ENCODE measurements at regions not wholly inside any gene's neighbourhood (a gene's known extent, or its start where the extent isn't known, plus 50 kb on each side); places are given as distances from the start of the nearest gene placed in this dataset.

DNA sequence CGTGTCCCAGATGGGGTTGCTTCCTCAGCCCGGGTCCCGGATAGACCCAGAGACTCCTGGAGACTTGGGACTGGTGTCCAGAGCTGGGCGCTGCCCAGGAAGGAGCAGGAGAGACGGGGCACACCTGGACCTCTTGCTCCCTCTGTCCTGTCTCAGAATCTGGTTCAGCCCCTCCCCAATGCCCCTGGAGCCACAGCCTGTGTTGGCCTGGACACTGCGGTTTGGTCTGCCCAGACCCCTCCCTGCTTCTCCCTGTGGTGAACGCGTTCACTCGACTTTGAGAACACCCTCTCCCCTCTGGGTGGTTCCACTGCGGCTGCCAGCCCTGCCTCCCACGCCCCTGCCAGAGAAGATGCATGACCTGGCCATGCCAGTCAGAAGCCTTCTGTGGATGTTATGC is 111.1 kb downstream of the HMX1 start:
- Histone ChIP-seq H3K27me3 (no peaks in the 10 kb centered on the region), H3K27ac (no peak overlapping the region), H3K36me3 (no peaks in the 10 kb centered on the region), H3K4me1 (no peaks in the 10 kb centered on the region), H3K4me3 (no peak overlapping the region), H3K9me3 (no peaks in the 10 kb centered on the region)
- WGBS, 2 donors = 74 to 79% methylated on average over 11 of the region's 11 CpGs
- ATAC-seq (ENCODE audit: low FRiP score in 2 of 2) (no peak), DNase-seq (no peak)
- TF ChIP-seq, protein P1, sequence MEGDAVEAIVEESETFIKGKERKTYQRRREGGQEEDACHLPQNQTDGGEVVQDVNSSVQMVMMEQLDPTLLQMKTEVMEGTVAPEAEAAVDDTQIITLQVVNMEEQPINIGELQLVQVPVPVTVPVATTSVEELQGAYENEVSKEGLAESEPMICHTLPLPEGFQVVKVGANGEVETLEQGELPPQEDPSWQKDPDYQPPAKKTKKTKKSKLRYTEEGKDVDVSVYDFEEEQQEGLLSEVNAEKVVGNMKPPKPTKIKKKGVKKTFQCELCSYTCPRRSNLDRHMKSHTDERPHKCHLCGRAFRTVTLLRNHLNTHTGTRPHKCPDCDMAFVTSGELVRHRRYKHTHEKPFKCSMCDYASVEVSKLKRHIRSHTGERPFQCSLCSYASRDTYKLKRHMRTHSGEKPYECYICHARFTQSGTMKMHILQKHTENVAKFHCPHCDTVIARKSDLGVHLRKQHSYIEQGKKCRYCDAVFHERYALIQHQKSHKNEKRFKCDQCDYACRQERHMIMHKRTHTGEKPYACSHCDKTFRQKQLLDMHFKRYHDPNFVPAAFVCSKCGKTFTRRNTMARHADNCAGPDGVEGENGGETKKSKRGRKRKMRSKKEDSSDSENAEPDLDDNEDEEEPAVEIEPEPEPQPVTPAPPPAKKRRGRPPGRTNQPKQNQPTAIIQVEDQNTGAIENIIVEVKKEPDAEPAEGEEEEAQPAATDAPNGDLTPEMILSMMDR (IDR thresholded peaks at IDR 0.05) = no peak
- TF ChIP-seq POLR2AphosphoS5 (IDR thresholded peaks at IDR 0.05) = no peak
- TF ChIP-seq POLR2A (IDR thresholded peaks at IDR 0.05) = no peak
- no peak for TF ChIP-seq EP300 (IDR thresholded peaks at IDR 0.05)

- ATAC-seq (ENCODE audit: low FRiP score in 2 of 2) = no peak
- Histone ChIP-seq H3K4me1 (no peaks in the 10 kb centered on the region), H3K27me3 (no peaks in the 10 kb centered on the region), H3K9me3 (no peaks in the 10 kb centered on the region), H3K36me3 (no peaks in the 10 kb centered on the region), H3K27ac (no peak overlapping the region), H3K4me3 (no peak overlapping the region)
- DNase-seq = no peak
- TF ChIP-seq EP300 (IDR thresholded peaks at IDR 0.05) (no peak), POLR2A (IDR thresholded peaks at IDR 0.05) (no peak), POLR2AphosphoS5 (IDR thresholded peaks at IDR 0.05) (no peak)
- TF ChIP-seq, protein P1 (IDR thresholded peaks at IDR 0.05) = no peak
- WGBS, 2 donors = 71 to 79% methylated on average over 19 of the region's 19 CpGs
Observed at GRCh38 chr4:8759987-8760386, 111.7 kb downstream of the HMX1 start.

DNA sequence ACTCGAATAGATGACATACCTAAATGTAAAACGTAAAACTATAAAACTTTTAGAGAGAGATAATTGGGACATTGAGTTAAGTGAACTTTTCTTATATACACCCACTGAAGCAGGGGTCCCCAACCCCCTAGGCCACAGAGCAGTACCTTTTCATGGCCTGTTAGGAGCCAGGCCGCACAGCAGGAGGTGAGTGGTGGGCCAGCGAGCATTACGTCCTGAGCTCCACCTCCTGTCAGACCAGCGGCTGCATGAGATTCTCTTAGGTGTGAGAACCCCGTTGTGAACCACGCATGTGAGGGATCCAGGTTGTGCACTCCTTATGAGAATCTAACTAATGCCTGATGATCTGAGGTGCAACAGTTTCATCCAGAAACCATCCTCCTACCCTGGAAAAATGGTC is 114.8 kb downstream of the HMX1 start:
- Histone ChIP-seq H3K4me1 (no peaks in the 10 kb centered on the region), H3K9me3 (no peaks in the 10 kb centered on the region), H3K27ac (no peak overlapping the region), H3K27me3 (no peaks in the 10 kb centered on the region), H3K36me3 (no peaks in the 10 kb centered on the region), H3K4me3 (no peak overlapping the region)
- TF ChIP-seq, protein P1 (IDR thresholded peaks at IDR 0.05) = no peak
- no peak for TF ChIP-seq POLR2AphosphoS5 (IDR thresholded peaks at IDR 0.05)
- TF ChIP-seq POLR2A (IDR thresholded peaks at IDR 0.05) = no peak
- no peak for TF ChIP-seq EP300 (IDR thresholded peaks at IDR 0.05)
- DNase-seq = no peak
- WGBS, 2 donors = 63 to 70% methylated on average over 7 to 8 of the region's 8 CpGs
- ATAC-seq (ENCODE audit: low FRiP score in 2 of 2) = no peak

DNA sequence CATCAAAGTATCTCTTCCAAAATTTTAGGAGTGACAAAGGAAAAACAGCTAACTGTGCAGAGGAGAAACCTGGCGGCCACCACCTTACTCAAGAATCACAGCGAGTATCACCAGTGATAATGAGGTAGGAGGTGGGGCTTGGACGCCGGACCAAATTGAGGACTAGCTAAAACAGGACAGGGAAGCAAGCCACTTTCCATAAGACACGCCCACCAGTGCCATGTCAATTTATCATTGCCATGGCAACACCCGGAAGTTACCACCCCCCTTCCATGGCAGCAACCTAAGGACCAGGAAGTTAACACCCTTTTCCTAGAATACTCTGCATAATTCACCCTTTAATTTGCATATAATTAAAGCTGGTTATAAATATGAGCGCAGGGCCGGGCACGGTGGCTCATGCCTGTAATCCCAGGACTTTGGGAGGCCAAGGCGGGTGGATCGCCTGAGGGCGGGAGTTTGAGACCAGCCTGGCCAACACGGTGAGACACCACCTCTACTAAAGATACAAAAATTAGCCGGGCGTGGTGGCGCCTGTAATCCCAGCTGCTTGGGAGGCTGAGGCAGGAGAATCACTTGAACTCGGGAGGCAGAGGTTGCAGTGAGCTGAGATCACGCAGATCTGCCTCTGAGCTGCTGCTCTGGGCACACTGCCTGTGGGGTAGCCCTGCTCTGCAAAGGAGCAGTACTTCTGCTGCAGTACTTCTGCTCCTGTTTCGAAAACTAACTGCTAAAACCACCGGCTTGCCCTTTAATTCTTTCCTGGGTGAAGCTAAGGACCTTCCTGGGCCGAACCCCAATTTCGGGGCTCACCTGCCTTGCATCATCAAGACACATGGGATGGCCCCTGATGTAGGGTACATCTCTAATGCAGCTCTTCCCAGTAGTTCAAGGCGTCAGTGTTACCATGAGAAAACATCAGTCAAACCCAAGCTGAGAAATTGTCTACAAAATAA is 116.7 kb downstream of the HMX1 start:
- Histone ChIP-seq H3K27ac (no peak overlapping the region), H3K4me1 (no peaks in the 10 kb centered on the region), H3K27me3 (no peaks in the 10 kb centered on the region), H3K9me3 (no peaks in the 10 kb centered on the region), H3K4me3 (no peak overlapping the region), H3K36me3 (no peaks in the 10 kb centered on the region)
- TF ChIP-seq POLR2A (IDR thresholded peaks at IDR 0.05) (no peak), POLR2AphosphoS5 (IDR thresholded peaks at IDR 0.05) (no peak), EP300 (IDR thresholded peaks at IDR 0.05) (no peak)
- TF ChIP-seq, protein P1 (IDR thresholded peaks at IDR 0.05) = no peak
- no peak for DNase-seq
- no peak for ATAC-seq (ENCODE audit: low FRiP score in 2 of 2)
- WGBS, 2 donors = 93 to 95% methylated on average over 23 of the region's 23 CpGs

GRCh38 chr4:8748236-8748575 is 123.4 kb downstream of the HMX1 start:
- Histone ChIP-seq H3K27me3 (no peaks in the 10 kb centered on the region), H3K9me3 (no peaks in the 10 kb centered on the region), H3K36me3 (no peaks in the 10 kb centered on the region), H3K4me3 (no peak overlapping the region), H3K27ac (no peak overlapping the region), H3K4me1 (no peaks in the 10 kb centered on the region)
- TF ChIP-seq EP300 (IDR thresholded peaks at IDR 0.05) = no peak
- TF ChIP-seq, protein P1 (IDR thresholded peaks at IDR 0.05) = no peak
- no peak for TF ChIP-seq POLR2AphosphoS5 (IDR thresholded peaks at IDR 0.05)
- no peak for TF ChIP-seq POLR2A (IDR thresholded peaks at IDR 0.05)
- 88 to 97% methylated on average over 8 to 9 of the region's 9 CpGs for WGBS, 2 donors
- DNase-seq (no peak), ATAC-seq (ENCODE audit: low FRiP score in 2 of 2) (no peak)

Measured in upper lobe of left lung (tissue), 6 donors.